Fibroblast of villous mesenchyme (primary cell): ENCODE measurements at regions not wholly inside any gene's neighbourhood (a gene's known extent, or its start where the extent isn't known, plus 50 kb on each side); places are given as distances from the start of the nearest gene placed in this dataset.

Experiments used
- DNase-seq: peaks from one replicate; pipeline ENCODE4 v3.0.0-alpha.2; 2010; ENCODE audit warnings: low read depth
- H3K4me3 ChIP-seq: 2 replicates; pipeline ENCODE4 v1.5.1; 2011; ENCODE audit warnings: low read depth, mild to moderate bottlenecking, low read length
- CTCF ChIP-seq: IDR thresholded peaks from 2 replicates; pipeline ENCODE4 v1.5.1; 2012; ENCODE audit warnings: low read depth, mild to moderate bottlenecking, low read length; ENCODE audit not compliant: insufficient read depth

GRCh38 chr5:155459889-155460500 is 446.4 kb downstream of the KIF4B start:
- no peak for TF ChIP-seq CTCF
- H3K4me3 ChIP-seq = no peak overlapping the region
- DNase-seq = no peak

- TF ChIP-seq CTCF = no peak
- no peak for DNase-seq
Observed at GRCh38 chr5:155460501-155460931, 447.0 kb downstream of the KIF4B start.

GRCh38 chr5:155461304-155461703 is 447.7 kb downstream of the KIF4B start:
- no peak overlapping the region for H3K4me3 ChIP-seq
- TF ChIP-seq CTCF = no peak
- no peak for DNase-seq

More at GRCh38 chr5:155460501-155460931, 447.0 kb downstream of the KIF4B start:
- no peak overlapping the region for H3K4me3 ChIP-seq

GRCh38 chr5:155466851-155467250 is 453.3 kb downstream of the KIF4B start:
- no peak overlapping the region for H3K4me3 ChIP-seq
- no peak for DNase-seq
- TF ChIP-seq CTCF = no peak

GRCh38 chr5:155471027-155471426 is 457.5 kb downstream of the KIF4B start:
- DNase-seq = no peak
- no peak for TF ChIP-seq CTCF
- H3K4me3 ChIP-seq = no peak overlapping the region

- DNase-seq = no peak
- no peak overlapping the region for H3K4me3 ChIP-seq
- no peak for TF ChIP-seq CTCF
Observed at GRCh38 chr5:155472780-155473179, 459.2 kb downstream of the KIF4B start.

- TF ChIP-seq CTCF = no peak
Observed at GRCh38 chr5:155475318-155475717, 461.8 kb downstream of the KIF4B start.

More at GRCh38 chr5:155475318-155475717, 461.8 kb downstream of the KIF4B start:
- no peak for DNase-seq
- no peak overlapping the region for H3K4me3 ChIP-seq
